ACHN (cell line): ENCODE measurements at regions not wholly inside any gene's neighbourhood (a gene's known extent, or its start where the extent isn't known, plus 50 kb on each side); places are given as distances from the start of the nearest gene placed in this dataset.
"Not testable (repeated sequence)": the region's sequence is repeated elsewhere in the genome, so short reads cannot be mapped to it uniquely, and the experiment has no call there.

ENCODE experiments used
- DNase-seq: peaks from one replicate; pipeline ENCODE4 v3.0.0-alpha.2; 2015
- in situ Hi-C: cut with HindIII; loops from 2 replicates; pipeline ENCODE4 v1.10.0; 2017; ENCODE audit warnings: low sequenced_read_pairs, low pct_ligation_motif_present, low pct_unique_long_range_greater_than_20kb

DNA sequence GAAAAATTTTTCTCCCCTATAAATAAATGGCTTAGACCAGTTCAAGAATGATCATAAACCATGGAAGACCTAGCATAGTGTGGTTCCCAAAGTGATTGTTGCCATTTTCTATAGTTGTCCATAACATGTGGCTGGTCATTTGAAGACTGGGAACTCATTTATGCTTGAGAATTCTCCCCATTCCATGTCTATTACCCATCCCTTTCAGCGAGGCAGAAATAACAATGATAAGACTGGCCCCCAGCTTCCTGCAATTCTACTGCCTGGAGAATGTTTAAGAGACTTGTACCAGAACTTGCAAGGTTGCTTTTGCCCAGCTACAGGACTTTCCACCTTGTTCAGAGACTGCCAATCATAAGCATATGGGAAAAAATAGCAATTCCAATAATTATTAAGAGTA is 146.5 kb upstream of the CDH11 start:
- in situ Hi-C loops = no loop called here
- DNase-seq = no peak

DNA sequence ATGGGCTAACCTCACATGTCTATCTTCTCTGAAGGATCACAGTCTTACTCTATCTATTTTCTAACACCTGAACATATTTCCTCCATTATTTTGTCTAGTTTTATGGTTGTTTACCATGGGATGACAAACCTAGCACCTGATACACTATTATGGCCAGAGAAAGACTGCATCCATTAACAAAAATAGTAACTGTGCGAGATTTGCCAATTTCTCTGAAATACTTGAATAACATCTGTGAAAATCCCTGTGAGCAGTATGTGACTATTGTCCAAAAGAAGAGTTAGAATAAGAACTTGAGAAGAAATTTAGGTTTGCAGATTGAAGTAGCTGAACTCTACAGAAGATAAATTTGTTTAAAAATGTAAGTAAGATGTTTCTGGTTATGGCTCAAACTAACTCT is 142.0 kb upstream of the CDH11 start:
- DNase-seq = no peak
- in situ Hi-C loops = no loop called here

DNA sequence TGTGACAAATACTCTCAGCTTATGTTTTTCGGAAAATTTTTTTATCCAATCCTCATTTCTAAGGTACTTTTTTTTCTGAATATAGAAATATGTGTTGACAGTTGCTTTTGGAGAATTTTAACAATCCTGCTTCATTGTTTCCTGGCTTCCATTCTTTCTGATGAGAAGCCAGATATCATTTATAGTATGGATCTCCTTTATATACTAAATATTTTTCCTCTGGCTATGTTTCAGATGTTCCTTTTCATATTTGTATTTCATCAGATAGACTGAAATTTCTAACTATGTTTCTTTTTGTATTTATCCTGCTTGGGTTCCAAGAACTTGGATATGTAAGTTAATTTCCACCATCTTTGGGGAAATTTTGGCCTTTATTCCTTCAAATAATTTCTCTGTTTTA is 138.9 kb upstream of the CDH11 start:
- DNase-seq = no peak
- in situ Hi-C loops = no loop called here

DNA sequence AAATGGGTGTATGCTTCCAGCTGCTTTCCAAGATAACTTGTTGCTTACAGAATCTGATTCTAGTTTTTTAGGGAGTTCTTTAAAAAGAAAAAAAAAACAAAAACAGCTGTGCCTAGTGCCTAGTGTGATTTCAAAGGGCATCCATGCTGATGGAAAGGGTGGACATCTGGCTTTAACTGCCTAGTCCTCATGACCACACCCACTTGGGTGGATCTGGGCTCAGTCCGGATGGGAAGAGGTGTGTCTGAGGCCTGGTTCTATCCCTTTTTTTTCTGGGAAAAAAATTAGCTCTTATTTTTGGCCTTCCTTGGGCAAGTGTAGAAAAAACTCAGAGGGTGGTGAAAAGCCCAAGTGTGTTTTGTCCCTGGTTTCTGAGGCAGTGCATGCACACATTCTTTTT is 132.3 kb upstream of the CDH11 start:
- DNase-seq = no peak
- in situ Hi-C loops = no loop called here

DNA sequence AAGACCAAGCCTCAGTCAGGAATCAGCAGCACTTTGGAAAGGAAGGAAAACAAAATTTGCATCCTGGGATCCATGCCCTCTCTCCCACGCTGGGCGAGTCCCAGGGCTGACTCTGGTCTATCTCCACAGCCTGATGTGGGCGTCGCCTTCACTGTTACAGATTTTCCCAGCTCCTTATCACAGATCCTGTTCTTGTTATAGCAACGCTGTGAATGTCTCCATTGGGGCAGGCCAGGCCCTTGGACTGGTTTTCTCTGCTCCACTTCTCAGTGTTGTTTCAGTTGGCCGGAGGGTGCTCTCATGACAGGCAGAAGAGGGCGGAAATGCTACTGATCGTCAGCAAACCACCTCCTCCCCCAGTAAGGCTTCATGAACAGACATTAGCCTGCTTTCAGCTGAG is 127.9 kb upstream of the CDH11 start:
- in situ Hi-C loops = no loop called here
- no peak for DNase-seq

DNA sequence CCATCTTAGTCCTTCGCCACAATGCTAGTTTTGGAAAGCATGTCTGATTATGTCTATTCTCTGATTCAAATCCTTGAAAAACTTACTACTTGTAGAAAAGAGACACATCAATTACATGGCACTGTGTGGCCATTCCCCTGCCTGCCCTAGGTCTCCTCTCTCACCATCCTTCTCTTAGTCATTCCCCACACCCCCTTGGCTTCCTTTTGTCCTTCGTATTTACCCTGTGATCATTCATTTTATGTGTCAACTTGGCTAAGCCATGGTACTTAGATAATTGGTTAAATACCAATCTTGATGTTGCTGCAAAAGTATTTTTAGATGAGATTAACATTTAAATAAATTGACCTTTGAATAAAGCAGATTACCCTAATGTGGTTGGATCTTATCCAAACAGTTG is 122.9 kb upstream of the CDH11 start:
- in situ Hi-C loops = no loop called here
- no peak for DNase-seq

DNA sequence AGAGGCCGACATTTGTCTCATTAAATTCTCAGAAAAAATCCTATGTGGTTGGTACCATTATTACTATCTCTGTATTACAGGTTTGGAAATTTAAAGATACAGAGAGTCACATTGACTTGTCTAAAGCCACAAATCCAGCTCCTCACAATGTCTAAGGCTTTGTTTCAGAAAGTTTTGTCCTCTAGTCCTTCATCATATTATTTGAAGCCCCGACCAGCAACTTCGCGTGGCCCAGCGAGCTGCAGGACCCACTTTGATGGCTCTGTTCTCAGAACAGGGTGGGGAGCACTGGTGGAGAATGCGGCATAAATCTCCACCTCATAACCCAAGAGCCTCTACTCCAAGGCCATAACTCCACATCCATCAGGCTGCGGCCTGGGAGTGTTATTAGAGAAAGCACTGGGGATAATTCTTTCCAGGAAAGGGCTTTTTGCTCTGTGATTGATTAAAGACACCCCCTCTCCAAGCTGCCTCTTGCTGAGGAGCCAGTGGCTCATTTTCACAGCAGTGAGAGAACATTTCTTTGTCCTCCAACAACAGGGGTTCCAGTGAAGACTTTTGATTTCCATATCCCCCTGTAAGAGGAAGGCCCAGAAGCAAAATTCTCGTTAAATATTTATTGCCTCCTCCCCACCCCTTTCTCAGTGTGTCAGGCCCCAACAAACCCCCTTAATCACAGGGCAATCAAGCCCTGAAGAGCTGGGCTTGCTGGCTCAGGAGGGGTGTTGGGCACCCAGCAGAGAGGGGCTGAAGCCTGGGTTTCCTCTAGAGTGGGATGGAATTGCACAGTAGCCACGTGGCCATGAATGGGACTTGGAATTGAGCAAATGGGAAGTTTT is 113.7 kb upstream of the CDH11 start:
- in situ Hi-C loops = no loop called here
- no peak for DNase-seq

DNA sequence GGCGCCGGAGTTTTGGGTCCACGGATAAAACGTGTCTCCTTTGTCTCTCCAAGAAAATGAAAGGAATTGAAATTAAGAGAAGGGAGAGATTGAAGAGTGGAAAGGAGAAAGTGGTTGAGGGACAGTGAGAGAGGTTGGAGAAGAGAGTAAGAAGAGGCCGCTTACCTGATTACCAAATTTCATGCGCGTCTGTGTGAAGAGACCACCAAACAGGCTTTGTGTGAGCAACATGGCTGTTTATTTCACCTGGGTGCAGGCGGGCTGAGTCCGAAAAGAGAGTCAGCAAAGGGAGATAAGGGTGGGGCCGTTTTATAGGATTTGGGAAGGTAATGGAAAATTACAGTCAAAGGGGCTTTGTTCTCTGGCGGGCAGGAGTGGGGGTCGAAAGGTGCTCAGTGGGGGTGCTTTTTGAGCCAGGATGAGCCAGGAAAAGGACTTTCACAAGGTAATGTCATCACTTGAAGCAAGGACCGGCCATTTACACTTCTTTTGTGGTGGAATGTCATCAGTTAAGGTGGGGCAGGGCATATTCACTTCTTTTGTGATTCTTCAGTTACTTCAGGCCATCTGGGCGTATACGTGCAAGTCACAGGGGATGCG is 113.0 kb upstream of the CDH11 start:
- DNase-seq, in situ Hi-C loops: not testable (repeated sequence)

DNA sequence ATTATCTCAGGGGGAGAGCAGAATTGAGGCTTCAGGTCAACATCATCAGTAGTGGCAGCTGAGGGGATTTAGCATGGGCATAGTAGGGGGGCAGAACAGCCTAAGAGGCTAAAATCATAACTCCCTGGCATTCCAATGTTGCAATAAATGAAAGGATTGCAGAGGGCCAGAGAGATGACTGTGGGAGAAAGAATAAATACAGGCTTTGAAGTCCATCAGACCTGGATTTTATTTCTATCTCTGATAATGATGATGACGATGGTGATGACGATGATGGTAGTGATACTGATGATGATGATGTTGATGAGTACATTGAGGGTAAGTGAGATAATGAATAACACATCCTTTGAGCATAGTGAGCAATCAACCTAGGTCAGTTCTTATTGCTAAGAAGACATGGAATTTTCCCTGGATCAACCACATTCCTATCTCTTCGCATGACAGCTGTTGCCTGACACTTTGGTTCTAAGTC is 107.4 kb upstream of the CDH11 start:
- in situ Hi-C loops = no loop called here
- no peak for DNase-seq

DNA sequence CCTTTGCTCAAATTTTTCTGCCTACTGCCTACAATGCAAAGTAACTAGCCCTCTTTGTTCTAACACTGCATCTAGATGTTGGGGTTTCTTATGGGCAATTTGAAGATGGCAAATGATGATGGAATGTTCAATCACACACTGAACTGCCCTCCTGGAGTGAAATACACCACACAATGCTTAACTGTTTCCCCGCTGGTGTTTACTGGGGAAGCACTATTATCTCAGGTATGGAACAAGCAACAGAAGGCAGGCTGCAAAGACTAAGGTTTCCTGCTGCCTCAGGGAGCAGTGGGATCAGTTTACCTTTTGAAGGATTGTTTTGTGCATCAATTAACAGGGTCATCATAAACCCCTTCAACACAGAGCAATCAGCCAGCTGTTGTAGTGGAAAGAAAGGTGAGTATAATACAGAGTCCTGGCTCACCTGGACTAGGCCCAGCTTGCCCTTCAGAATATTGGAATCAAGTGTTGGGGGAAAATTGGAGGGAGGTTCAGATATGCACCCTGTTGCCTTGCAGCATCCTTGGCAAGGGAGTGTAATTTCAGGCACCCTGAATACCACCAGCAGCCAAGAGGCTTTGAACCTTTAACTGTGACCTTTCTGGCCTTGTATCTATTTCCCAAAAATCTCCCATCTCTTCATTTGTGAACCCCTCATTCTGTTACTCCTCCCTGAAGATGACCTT is 105.4 kb upstream of the CDH11 start:
- DNase-seq = no peak
- in situ Hi-C loops = no loop called here

DNA sequence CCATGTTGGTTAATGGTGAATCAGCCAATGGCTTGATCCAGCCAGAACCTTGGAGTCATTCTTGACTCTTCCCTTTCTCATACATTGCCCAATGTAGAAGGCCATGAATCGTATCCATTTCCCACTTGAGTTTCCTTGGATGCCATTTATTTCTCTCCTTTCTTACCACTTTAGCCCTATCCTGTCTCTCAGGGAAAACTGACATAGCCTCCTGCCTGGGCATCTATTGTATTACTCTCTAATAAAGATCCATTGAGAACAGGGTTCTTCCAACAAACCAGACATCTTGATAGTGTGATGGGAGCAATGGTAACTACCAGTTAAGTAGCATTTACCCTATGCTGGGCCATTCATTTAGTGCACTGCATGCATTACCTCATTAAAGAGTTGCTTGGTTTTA is 104.2 kb upstream of the CDH11 start:
- in situ Hi-C loops = no loop called here

DNA sequence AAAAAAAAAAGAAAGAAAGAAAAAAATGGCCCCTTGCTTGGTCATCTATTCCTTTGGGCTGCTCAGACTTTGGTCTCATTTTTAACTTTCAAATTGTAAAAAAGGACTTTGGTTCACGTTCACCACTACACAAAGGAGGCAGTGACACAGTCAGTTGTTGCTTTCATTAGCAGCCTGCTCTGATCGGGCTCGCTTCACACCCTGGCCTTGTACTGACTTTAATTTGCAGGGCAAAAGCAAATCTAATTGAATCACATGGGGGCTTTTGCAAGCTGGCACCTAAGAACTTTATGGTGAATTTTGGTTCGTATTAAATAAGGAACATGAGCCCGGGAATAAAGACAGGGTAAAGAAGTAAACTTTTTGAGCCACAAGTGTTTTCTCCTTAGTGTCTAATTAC is 103.6 kb upstream of the CDH11 start:
- no peak for DNase-seq
- in situ Hi-C loops = no loop called here

More for the DNA sequence above, 104.2 kb upstream of the CDH11 start:
- no peak for DNase-seq

DNA sequence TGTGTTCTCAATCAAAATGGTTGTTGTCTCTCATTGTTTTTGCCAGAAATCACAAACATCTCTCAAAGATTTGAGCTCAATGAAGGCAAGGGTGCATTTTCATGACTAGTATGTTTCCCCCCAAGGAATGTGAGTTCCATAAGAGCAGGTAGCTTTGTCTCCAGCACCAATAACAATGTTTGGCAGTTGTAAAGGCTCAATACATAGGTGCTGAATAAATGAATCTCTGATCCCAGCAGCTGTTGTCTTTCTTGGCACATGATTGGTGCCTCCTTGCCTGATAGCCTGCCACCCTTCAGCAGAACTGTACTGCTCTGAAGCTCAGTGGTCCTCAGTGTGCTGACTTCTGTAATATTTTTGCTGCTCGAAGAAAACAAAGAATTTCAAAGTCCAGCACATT is 103.1 kb upstream of the CDH11 start:
- no peak for DNase-seq
- in situ Hi-C loops = no loop called here

DNA sequence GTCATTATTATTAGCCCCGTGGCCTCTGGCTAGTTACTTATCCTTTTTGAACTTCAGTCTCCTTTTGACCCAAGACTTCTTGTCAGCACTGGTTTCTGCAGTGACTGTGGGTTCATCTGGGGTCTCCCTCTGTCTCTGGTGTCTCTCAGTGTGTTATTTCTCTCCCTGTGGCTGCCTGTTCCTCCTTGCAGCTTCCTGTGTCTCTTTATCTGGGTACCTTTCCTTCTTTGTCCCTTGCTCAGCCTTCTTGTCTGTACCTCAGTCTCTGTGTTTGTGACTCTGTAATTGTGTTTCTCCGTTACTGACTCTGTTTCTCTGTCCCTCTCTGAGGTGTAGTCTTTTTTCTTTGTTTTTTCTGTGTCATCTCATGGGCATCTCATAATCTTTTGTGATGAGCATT is 102.6 kb upstream of the CDH11 start:
- in situ Hi-C loops = no loop called here
- no peak for DNase-seq

DNA sequence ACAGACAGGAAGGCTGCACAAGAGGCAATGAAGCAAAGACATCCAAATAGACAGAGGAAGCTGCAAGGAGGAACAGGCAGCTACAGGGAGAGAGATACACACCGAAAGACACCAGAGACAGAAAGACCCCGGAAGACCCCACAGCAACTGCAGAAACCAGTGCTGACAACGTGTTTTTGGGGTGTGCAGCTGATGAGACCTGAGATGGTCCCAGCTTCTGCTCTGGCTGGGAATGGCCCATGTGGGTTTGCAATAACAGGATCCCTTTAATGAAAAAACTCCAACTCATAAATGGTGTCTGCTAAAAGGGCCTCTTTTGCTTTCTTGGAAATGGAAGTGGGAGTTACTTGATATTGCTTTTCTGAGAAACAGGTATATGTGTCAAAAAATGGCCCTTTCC is 101.5 kb upstream of the CDH11 start:
- DNase-seq = no peak
- in situ Hi-C loops = no loop called here

DNA sequence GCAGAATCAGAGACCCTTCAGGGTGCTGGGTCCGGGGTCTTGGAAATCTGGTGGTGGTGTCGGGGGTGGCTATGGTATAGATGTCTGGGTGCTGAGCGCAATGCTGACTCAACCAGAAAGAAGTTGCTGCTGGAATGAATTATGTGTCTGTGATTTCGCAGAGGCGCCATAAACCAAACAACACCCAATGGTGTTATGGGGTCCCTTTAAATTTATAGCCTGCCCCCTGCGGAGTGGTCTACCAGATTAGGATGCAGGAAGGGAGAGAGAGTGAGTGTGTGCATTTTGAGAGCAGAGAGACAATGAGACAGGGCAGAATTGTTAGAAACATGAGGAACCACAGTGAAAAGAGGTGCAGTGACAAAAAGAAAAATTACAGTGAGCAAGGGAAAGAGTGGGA is 100.7 kb upstream of the CDH11 start:
- in situ Hi-C loops = no loop called here
- no peak for DNase-seq

DNA sequence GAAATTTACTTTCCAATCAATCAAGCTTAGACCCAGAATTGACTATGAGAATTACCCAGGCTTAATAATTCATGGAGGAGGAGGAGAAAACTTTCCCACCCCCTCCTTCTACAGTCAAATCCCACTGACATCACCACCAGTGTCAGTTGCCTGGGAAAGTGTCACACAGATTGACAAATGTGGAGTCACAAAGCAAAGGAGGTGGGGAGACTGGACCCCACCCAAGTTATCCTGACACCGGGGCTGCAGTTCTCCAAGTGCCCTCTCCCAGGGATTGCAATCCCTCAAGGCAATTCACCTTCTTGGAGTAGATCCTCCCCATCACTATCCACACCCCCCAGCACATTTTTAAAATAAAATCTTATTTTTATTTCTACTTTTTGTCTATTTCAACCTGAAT is 100.2 kb upstream of the CDH11 start:
- DNase-seq = no peak
- in situ Hi-C loops = no loop called here

DNA sequence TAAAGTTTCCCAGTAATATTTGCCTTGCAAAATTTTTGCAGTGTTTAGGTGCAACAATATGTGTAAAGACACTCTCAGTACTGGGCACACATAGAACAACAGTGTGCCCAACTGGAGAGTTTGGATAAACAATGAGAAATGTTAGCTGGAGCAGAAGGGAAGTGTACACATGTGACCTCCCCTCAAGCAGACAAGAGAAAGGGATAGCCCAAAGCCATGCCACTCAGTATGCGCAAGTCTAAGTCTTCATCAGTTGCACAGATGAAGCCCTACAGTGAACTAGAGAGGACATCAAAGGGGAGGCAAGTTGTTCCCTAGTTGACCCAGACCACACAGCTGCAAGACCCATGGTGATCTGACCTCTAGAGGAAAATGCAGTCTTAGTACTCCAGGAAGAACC is 97.9 kb upstream of the CDH11 start:
- in situ Hi-C loops = no loop called here
- DNase-seq = no peak

DNA sequence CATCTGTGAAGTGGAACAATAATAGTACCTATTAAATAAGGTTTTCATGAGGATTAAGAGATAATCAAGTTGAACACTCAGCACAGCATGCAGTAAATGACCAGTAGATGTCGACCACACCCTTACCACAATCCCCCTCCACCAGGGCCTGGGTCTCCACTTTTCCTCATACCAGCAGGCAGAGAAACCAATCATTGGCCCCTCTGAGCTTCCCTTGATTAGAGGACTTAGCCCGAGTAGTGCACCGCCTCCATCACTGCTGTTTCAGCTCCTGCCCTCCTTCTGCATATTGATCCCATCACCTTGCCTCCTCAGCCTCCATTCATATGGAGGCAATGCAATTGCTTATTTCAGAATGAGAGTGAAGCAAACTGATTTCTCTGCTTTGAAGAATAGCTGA is 96.5 kb upstream of the CDH11 start:
- in situ Hi-C loops = no loop called here
- DNase-seq = no peak
